ENCODE measurements at regions not wholly inside any gene's neighbourhood (a gene's known extent, or its start where the extent isn't known, plus 50 kb on each side); places are given as distances from the start of the nearest gene placed in this dataset.

- Mint-ChIP-seq H3K27me3 (ENCODE audit: unreplicated experiment) (peaks cover 34% of the 10 kb centered on the region), H3K4me3 (ENCODE audit: unreplicated experiment) (no peak overlapping the region), H3K36me3 (ENCODE audit: unreplicated experiment) (no peaks in the 10 kb centered on the region), H3K4me1 (ENCODE audit: unreplicated experiment) (no peaks in the 10 kb centered on the region), H3K9me3 (ENCODE audit: unreplicated experiment) (peaks cover 10% of the 10 kb centered on the region), H3K27ac (ENCODE audit: unreplicated experiment) (no peak overlapping the region)
- no peak for DNase-seq (ENCODE audit: extremely low spot score, unreplicated experiment)
- TF ChIP-seq CTCF (IDR thresholded peaks at IDR 0.05): no peak
These were observed 629.0 kb upstream of the PFKP start for GRCh38 chr10:2438248-2438939.

- Mint-ChIP-seq H3K27me3 (ENCODE audit: unreplicated experiment) (peaks cover 26% of the 10 kb centered on the region), H3K9me3 (ENCODE audit: unreplicated experiment) (peaks cover 10% of the 10 kb centered on the region)
These were observed 630.4 kb upstream of the PFKP start for GRCh38 chr10:2436933-2437332.

GRCh38 chr10:2431961-2432360 is 635.4 kb upstream of the PFKP start:
- peaks cover 10% of the 10 kb centered on the region for H3K9me3 Mint-ChIP-seq (ENCODE audit: unreplicated experiment)
- no peak for DNase-seq (ENCODE audit: extremely low spot score, unreplicated experiment)
- no peak for TF ChIP-seq CTCF (IDR thresholded peaks at IDR 0.05)
- peaks cover 6% of the 10 kb centered on the region for H3K27me3 Mint-ChIP-seq (ENCODE audit: unreplicated experiment)
- no peak overlapping the region for H3K4me3 Mint-ChIP-seq (ENCODE audit: unreplicated experiment)
- no peaks in the 10 kb centered on the region for H3K36me3 Mint-ChIP-seq (ENCODE audit: unreplicated experiment)
- H3K27ac Mint-ChIP-seq (ENCODE audit: unreplicated experiment): no peak overlapping the region
- H3K4me1 Mint-ChIP-seq (ENCODE audit: unreplicated experiment): peaks cover 4% of the 10 kb centered on the region

More at GRCh38 chr10:2436933-2437332, 630.4 kb upstream of the PFKP start:
- no peaks in the 10 kb centered on the region for H3K4me1 Mint-ChIP-seq (ENCODE audit: unreplicated experiment)
- H3K36me3 Mint-ChIP-seq (ENCODE audit: unreplicated experiment): no peaks in the 10 kb centered on the region
- no peak overlapping the region for H3K27ac Mint-ChIP-seq (ENCODE audit: unreplicated experiment)
- no peak overlapping the region for H3K4me3 Mint-ChIP-seq (ENCODE audit: unreplicated experiment)
- no peak for TF ChIP-seq CTCF (IDR thresholded peaks at IDR 0.05)
- DNase-seq (ENCODE audit: extremely low spot score, unreplicated experiment): no peak

- no peak for TF ChIP-seq CTCF (IDR thresholded peaks at IDR 0.05)
- Mint-ChIP-seq H3K4me1 (ENCODE audit: unreplicated experiment) (peaks cover 4% of the 10 kb centered on the region), H3K9me3 (ENCODE audit: unreplicated experiment) (no peaks in the 10 kb centered on the region), H3K36me3 (ENCODE audit: unreplicated experiment) (no peaks in the 10 kb centered on the region), H3K27me3 (ENCODE audit: unreplicated experiment) (peaks cover 14% of the 10 kb centered on the region), H3K4me3 (ENCODE audit: unreplicated experiment) (no peak overlapping the region), H3K27ac (ENCODE audit: unreplicated experiment) (no peak overlapping the region)
- DNase-seq (ENCODE audit: extremely low spot score, unreplicated experiment): no peak
These were observed 639.9 kb upstream of the PFKP start for GRCh38 chr10:2427412-2427811.

- no peak for TF ChIP-seq CTCF (IDR thresholded peaks at IDR 0.05)
- Mint-ChIP-seq H3K36me3 (ENCODE audit: unreplicated experiment) (no peaks in the 10 kb centered on the region), H3K4me3 (ENCODE audit: unreplicated experiment) (no peak overlapping the region), H3K27me3 (ENCODE audit: unreplicated experiment) (peaks cover 26% of the 10 kb centered on the region), H3K4me1 (ENCODE audit: unreplicated experiment) (peaks cover 3% of the 10 kb centered on the region), H3K27ac (ENCODE audit: unreplicated experiment) (no peak overlapping the region), H3K9me3 (ENCODE audit: unreplicated experiment) (no peaks in the 10 kb centered on the region)
- no peak for DNase-seq (ENCODE audit: extremely low spot score, unreplicated experiment)
These were observed 642.0 kb upstream of the PFKP start for GRCh38 chr10:2425320-2425719.
